H1 (cell line): ENCODE measurements at regions not wholly inside any gene's neighbourhood (a gene's known extent, or its start where the extent isn't known, plus 50 kb on each side); places are given as distances from the start of the nearest gene placed in this dataset.

Source experiments
- ASH2L ChIP-seq: fragments of 200-600, 300-600 bp; sonication (generic); IDR thresholded peaks from one replicate; pipeline ENCODE4 v1.7.1; 2017; ENCODE audit warnings: low read length
- BCL11A ChIP-seq, 2 experiments: IDR thresholded peaks; one replicate each; pipeline ENCODE4 v1.6.1; 2011; ENCODE audit warnings: low read depth in 2 of 2, low read length in 2 of 2, mild to moderate bottlenecking in 2 of 2
- CTCF ChIP-seq, 3 experiments: IDR thresholded peaks; 1 replicate in 2 of 3; 2 replicates in 1 of 3; pipeline versions ENCODE4 v1.5.1 to v1.6.1; 2011; ENCODE audit warnings: low read length in 3 of 3, mild to moderate bottlenecking in 3 of 3, inconsistent platforms in 2 of 3, low read depth in 1 of 3, moderate library complexity in 1 of 3; ENCODE audit not compliant: insufficient read depth in 1 of 3; ENCODE audit errors: control extremely low read depth in 1 of 3
- EGR1 ChIP-seq: IDR thresholded peaks from 2 replicates; pipeline ENCODE4 v1.6.1; 2011; ENCODE audit warnings: low read depth, low read length, borderline replicate concordance
- EZH2 ChIP-seq: fragments of 200-600 bp; sonication (generic); IDR thresholded peaks from 2 replicates; pipeline ENCODE4 v1.7.1; 2012; ENCODE audit warnings: low read depth, mild to moderate bottlenecking, moderate library complexity, low read length, inconsistent platforms; ENCODE audit not compliant: severe bottlenecking
- FOSL1 ChIP-seq: IDR thresholded peaks from 2 replicates; pipeline ENCODE4 v1.6.1; 2011; ENCODE audit warnings: mild to moderate bottlenecking, low read depth, low read length, moderate library complexity; ENCODE audit not compliant: insufficient read depth
- POLR2A ChIP-seq, 2 experiments: IDR thresholded peaks; 1 replicate in 1 of 2; 2 replicates in 1 of 2; pipeline ENCODE4 v1.6.1; 2011; ENCODE audit warnings: low read depth in 2 of 2, low read length in 2 of 2, mild to moderate bottlenecking in 2 of 2; ENCODE audit errors: control extremely low read depth in 1 of 2
- POLR2AphosphoS5 ChIP-seq: IDR thresholded peaks from 2 replicates; pipeline ENCODE4 v1.6.1; 2011; ENCODE audit warnings: low read depth, low read length
- RFX5 ChIP-seq: IDR thresholded peaks from 2 replicates; pipeline ENCODE4 v1.6.1; 2011; ENCODE audit warnings: low read depth, low read length, improper control_type of control experiment, borderline replicate concordance
- SRF ChIP-seq: IDR thresholded peaks from 2 replicates; pipeline ENCODE4 v1.6.1; 2011; ENCODE audit warnings: mild to moderate bottlenecking, low read depth, low read length, moderate library complexity
- SUZ12 ChIP-seq: fragments of 200-600 bp; sonication (generic); IDR thresholded peaks from 2 replicates; pipeline ENCODE4 v1.6.1; 2012; ENCODE audit warnings: mild to moderate bottlenecking, inconsistent platforms, low read length, moderate library complexity, mixed read lengths
- TEAD4 ChIP-seq: IDR thresholded peaks from 2 replicates; pipeline ENCODE4 v1.6.1; 2012; ENCODE audit warnings: low read depth, low read length, inconsistent platforms, mixed read lengths
- TF ChIP-seq, protein P1 (sequence below): IDR thresholded peaks from 2 replicates; pipeline ENCODE4 v1.6.1; 2011; ENCODE audit warnings: low read depth, mild to moderate bottlenecking, low read length; ENCODE audit not compliant: insufficient read depth

DNA sequence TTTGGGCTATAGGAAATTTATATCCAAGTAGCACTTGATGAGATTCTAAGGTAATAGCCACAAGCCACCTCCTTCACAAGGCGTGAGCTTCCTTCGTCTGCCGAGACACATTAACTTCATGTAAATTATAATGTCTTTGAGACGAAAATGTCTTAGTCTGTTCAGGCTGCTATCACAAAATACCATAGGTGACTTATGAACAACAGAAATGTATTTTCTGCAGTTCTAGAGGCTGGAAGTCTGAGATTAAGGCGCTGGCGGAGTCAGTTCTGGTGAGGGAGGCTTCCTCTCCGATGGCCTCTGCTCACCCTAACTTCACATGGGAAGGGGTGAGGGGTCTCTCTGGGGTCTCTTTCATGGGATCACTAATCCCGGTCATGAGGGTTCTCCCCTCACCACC lies 133.0 kb downstream of the ETS2 start:
- TF ChIP-seq RFX5 (no peak), CTCF (IDR thresholded peaks at IDR 0.05; ENCODE audit: control extremely low read depth in 1 of 3, insufficient read depth in 1 of 3, low read depth in 1 of 3, low read length in 3 of 3) (no peak), EZH2 (no peak), SRF (no peak), FOSL1 (no peak), SUZ12 (no peak), POLR2AphosphoS5 (no peak), POLR2A (IDR thresholded peaks at IDR 0.05; ENCODE audit: control extremely low read depth in 1 of 2, low read depth in 2 of 2, low read length in 2 of 2) (no peak), ASH2L (no peak), BCL11A (IDR thresholded peaks at IDR 0.05; ENCODE audit: low read depth in 2 of 2, low read length in 2 of 2) (no peak), EGR1 (no peak), TEAD4 (no peak)
- TF ChIP-seq, protein P1, sequence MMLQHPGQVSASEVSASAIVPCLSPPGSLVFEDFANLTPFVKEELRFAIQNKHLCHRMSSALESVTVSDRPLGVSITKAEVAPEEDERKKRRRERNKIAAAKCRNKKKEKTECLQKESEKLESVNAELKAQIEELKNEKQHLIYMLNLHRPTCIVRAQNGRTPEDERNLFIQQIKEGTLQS = no peak
